HG03159 (cell line): ENCODE measurements at regions not wholly inside any gene's neighbourhood (a gene's known extent, or its start where the extent isn't known, plus 50 kb on each side); places are given as distances from the start of the nearest gene placed in this dataset.
"Not testable (repeated sequence)": the region's sequence is repeated elsewhere in the genome, so short reads cannot be mapped to it uniquely, and the experiment has no call there.

ENCODE experiments used
- ATAC-seq: cut with Tn5 transposase; IDR thresholded peaks from one replicate; pipeline ENCODE4 v1.9.1; 2021; ENCODE audit warnings: mild to moderate bottlenecking, moderate library complexity; ENCODE audit not compliant: unreplicated experiment

- no peak for ATAC-seq
Measured at GRCh38 chr6:78639111-78640110, 227.9 kb upstream of the IRAK1BP1 start.

DNA sequence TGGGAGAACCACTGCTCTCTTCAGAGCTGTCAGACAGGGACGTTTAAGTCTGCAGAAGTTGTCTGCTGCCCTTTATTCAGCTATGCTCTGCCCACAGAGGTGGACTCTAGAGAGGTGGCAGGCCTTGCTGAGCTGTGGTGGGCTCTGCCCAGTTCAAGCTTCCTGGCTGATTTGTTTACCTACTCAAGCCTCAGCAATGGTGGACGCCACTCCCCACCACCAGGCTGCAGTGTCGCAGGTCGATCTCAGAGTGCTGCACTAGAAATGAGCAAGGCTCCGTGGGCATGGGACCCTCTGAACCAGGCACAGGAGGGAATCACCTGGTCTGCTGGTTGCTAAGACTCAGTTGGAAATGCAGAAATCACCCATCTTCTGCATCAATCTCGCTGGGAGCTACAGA, 223.4 kb upstream of the IRAK1BP1 start:
- not testable (repeated sequence) for ATAC-seq

DNA sequence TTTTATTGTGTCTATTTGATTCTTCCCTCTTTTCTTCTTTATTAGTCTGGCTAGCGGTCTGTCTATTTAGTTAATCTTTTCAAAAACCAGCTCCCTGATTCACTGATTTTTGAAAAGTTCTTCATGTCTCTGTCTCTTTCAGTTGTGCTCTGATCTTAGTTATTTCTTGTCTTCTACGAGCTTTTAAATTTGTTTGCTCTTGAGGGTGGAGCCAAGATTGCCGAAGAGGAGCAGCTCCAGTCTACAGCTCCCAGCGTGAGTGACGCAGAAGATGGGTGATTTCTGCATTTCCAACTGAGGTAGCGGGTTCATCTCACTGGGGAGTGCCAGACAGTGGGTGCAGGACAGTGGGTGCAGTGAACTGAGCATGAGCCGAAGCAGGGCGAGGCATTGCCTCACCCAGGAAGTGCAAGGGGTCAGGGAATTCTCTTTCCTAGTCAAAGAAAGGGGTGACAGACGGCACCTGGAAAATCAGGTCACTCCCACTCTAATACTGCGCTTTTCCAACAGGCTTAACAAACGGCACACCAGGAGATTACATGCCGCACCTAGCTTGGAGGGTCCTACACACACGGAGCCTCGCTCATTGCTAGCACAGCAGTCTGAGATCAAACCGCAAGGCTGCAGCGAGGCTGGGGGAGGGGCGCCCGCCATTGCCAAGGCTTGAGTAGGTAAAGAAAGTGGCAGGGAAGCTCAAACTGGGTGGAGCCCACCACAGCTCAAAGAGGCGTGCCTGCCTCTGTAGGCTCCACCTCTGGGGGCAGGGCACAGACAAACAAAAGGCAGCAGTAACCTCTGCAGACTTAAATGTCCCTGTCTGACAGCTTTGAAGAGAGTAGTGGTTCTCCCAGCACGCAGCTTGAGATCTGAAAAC, 220.6 kb upstream of the IRAK1BP1 start:
- ATAC-seq = not testable (repeated sequence)

- not testable (repeated sequence) for ATAC-seq
Measured at GRCh38 chr6:78665819-78666218, 201.5 kb upstream of the IRAK1BP1 start.

- ATAC-seq = no peak
Measured at GRCh38 chr6:78666764-78667163, 200.6 kb upstream of the IRAK1BP1 start.

DNA sequence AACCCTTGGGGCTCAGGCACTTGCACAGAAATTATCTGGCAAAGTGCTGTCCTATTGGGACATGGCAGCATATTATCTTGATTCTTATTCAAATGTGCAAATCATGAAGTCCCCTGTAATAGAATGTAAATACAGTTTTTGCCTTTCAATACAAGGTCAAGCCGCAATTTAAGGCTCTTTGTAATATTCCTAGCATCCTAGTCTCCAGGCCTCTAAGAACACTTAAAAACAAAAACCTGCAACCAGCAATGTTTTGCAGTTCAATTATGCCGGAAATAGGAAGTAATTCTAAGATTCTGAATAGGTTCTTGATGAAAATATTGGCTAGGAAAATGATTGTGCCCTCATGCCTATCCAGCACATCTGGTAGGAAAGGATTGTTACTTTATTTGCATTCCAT, 197.2 kb upstream of the IRAK1BP1 start:
- ATAC-seq = no peak

- no peak for ATAC-seq
Measured at GRCh38 chr6:78670802-78671201, 196.5 kb upstream of the IRAK1BP1 start.

- not testable (repeated sequence) for ATAC-seq
Measured at GRCh38 chr6:78676069-78677007, 191.0 kb upstream of the IRAK1BP1 start.

- ATAC-seq = no peak
Measured at GRCh38 chr6:78688668-78689067, 178.7 kb upstream of the IRAK1BP1 start.

DNA sequence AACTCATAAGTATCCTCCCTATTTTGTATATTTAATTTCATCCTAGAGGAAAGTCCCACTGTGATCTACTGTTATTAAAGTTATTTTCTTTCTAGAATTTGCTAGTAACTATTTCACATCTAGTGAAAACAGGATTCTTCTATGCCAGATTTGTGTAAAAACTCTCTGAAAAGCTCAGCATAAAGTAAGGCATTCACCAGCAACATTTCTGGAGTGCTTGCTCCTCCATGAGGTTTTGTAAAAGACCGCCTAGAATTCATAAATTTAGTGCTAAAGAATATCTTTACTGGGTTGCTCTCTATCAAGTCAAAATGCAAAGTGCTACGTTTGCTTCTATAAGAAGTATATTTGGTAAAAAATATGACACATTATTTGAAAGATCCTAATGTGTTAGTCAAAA, 173.5 kb upstream of the IRAK1BP1 start:
- no peak for ATAC-seq

DNA sequence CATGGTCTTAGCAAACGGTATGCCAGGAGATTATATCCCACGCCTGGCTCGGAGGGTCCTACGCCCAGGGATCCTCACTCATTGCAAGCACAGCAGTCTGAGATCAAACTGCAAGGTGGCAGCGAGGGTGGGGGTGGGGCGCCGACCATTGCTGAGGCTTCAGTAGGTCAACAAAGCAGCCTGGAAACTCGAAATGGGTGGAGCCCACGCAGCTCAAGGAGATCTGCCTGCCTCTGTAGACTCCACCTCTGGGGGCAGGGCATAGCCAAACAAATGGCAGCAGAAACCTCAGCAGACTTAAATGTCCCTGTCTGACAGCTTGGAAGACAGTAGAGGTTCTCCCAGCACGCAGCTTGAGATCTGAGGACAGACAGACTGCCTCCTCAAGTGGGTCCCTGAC, 172.7 kb upstream of the IRAK1BP1 start:
- ATAC-seq = not testable (repeated sequence)

- ATAC-seq = no peak
Measured at GRCh38 chr6:78700991-78701390, 166.4 kb upstream of the IRAK1BP1 start.

- no peak for ATAC-seq
Measured at GRCh38 chr6:78701407-78701806, 165.9 kb upstream of the IRAK1BP1 start.

GRCh38 chr6:78709021-78709420, 158.3 kb upstream of the IRAK1BP1 start:
- no peak for ATAC-seq

GRCh38 chr6:78713564-78713963, 153.8 kb upstream of the IRAK1BP1 start:
- ATAC-seq = no peak

GRCh38 chr6:78744144-78744543, 123.2 kb upstream of the IRAK1BP1 start:
- ATAC-seq = no peak

DNA sequence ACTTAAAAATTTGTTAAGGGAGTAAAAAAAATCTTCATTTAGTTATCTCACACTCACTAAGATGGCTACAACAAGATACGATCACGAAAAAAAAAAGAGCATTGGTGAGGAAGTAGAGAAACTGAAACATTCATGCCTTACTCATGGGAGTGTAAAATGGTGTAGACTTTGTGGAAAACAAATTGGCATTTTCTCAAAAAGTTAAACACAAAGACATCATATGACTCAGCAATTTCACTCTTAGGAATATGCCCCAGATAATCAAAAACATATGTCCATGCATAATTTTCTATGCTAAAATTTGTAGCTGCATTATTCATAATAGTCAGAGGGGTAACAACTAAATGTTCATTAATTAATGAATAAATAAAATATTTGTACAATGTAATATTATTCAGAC, 120.9 kb upstream of the IRAK1BP1 start:
- ATAC-seq = no peak

DNA sequence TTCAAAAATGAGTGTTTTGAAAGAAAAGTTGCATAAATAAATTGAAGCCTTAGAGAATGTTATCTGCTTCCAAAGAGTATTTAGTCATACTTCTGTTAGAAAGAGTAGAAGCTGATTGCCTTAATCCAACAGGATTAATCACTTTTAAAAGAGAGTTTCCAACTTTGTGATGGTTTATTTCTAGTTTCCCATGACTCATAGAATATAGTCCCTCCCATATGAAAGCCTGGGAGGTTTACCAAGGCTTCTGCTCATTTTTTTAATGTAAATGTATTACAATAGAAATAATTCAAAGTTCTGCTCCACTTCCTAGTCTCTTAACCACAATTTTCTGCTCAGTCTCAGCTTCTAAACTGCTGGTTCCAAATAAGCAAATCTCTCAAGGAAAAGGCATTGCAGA, 118.0 kb upstream of the IRAK1BP1 start:
- ATAC-seq = no peak

GRCh38 chr6:78758297-78758798, 109.0 kb upstream of the IRAK1BP1 start:
- not testable (repeated sequence) for ATAC-seq

- no peak for ATAC-seq
Measured at GRCh38 chr6:78768271-78768670, 99.1 kb upstream of the IRAK1BP1 start.
